HL-60 (cell line): ENCODE measurements at regions not wholly inside any gene's neighbourhood (a gene's known extent, or its start where the extent isn't known, plus 50 kb on each side); places are given as distances from the start of the nearest gene placed in this dataset.

Experiments used
- DNase-seq, 2 experiments: peaks; one replicate each; pipeline ENCODE4 v3.0.0-alpha.2; 2010 to 2020; ENCODE audit warnings: low read depth in 1 of 2, low spot score in 1 of 2
- H3K27ac ChIP-seq: fragments of 250-450 bp; sonication (Bioruptor Pico); replicated peaks from 2 replicates; pipeline ENCODE4 v1.5.1; 2020; ENCODE audit warnings: mild to moderate bottlenecking, moderate library complexity
- H3K27me3 ChIP-seq: fragments of 250-450 bp; sonication (Bioruptor Pico); 2 replicates; pipeline ENCODE4 v1.5.1; 2021; ENCODE audit warnings: mild to moderate bottlenecking, moderate library complexity; ENCODE audit not compliant: insufficient read depth, poor library complexity, severe bottlenecking
- H3K4me3 ChIP-seq: replicated peaks from 2 replicates; pipeline ENCODE4 v1.5.1; 2011; ENCODE audit warnings: mild to moderate bottlenecking, control low read depth, low read length; ENCODE audit not compliant: insufficient read depth
- CTCF ChIP-seq: IDR thresholded peaks from one replicate; pipeline ENCODE4 v1.5.1; 2011; ENCODE audit warnings: low read length, control low read depth, inconsistent platforms; ENCODE audit not compliant: insufficient read depth
- GABPA ChIP-seq: IDR thresholded peaks from 2 replicates; pipeline ENCODE4 v1.6.1; 2012; ENCODE audit warnings: low read depth
- POLR2AphosphoS5 ChIP-seq: IDR thresholded peaks from 2 replicates; pipeline ENCODE4 v1.6.1; 2012; ENCODE audit warnings: low read depth
- REST ChIP-seq: IDR thresholded peaks from 2 replicates; pipeline ENCODE4 v1.6.1; 2012; ENCODE audit warnings: low read depth; ENCODE audit not compliant: insufficient replicate concordance
- SPI1 ChIP-seq: IDR thresholded peaks from 2 replicates; pipeline ENCODE4 v1.6.1; 2012; ENCODE audit warnings: low read depth, mild to moderate bottlenecking, borderline replicate concordance

- no peak for DNase-seq
- Histone ChIP-seq H3K4me3 (no peak overlapping the region), H3K27me3 (no peaks in the 10 kb centered on the region), H3K27ac (no peak overlapping the region)
- TF ChIP-seq CTCF, result no peak
- no peak for TF ChIP-seq POLR2AphosphoS5
- TF ChIP-seq SPI1, result no peak
- TF ChIP-seq GABPA, result no peak
- TF ChIP-seq REST, result no peak
Observed at GRCh38 chr6:19435755-19436154, 401.4 kb upstream of the ID4 start.

- TF ChIP-seq POLR2AphosphoS5, result no peak
- no peak for TF ChIP-seq SPI1
- TF ChIP-seq CTCF, result no peak
- TF ChIP-seq GABPA, result no peak
- no peak for TF ChIP-seq REST
- no peaks in the 10 kb centered on the region for H3K27me3 ChIP-seq
- H3K27ac ChIP-seq, result no peak overlapping the region
- H3K4me3 ChIP-seq, result no peak overlapping the region
- no peak for DNase-seq
Observed at GRCh38 chr6:19438566-19439353, 398.4 kb upstream of the ID4 start.

GRCh38 chr6:19440531-19440930 lies 396.6 kb upstream of the ID4 start:
- Histone ChIP-seq H3K27ac (no peak overlapping the region), H3K27me3 (no peaks in the 10 kb centered on the region), H3K4me3 (no peak overlapping the region)
- TF ChIP-seq SPI1, result no peak
- no peak for TF ChIP-seq REST
- no peak for TF ChIP-seq CTCF
- TF ChIP-seq GABPA, result no peak
- TF ChIP-seq POLR2AphosphoS5, result no peak
- no peak for DNase-seq
